Esophagus muscularis mucosa (tissue), 4 donors: ENCODE measurements at regions not wholly inside any gene's neighbourhood (a gene's known extent, or its start where the extent isn't known, plus 50 kb on each side); places are given as distances from the start of the nearest gene placed in this dataset.

Experiments used
- CTCF ChIP-seq, 3 experiments: fragments of 200-600 bp in 2 of 3; fragments of 450-650 bp in 1 of 3; sonication (generic) in 2 of 3; IDR thresholded peaks; one replicate each; pipeline ENCODE4 v1.5.1; 2017 to 2019; ENCODE audit warnings: antibody characterized with exemption in 3 of 3, mild to moderate bottlenecking in 2 of 3, moderate library complexity in 1 of 3
- EP300 ChIP-seq: sonication (generic); formaldehyde crosslinking; IDR thresholded peaks from one replicate; pipeline ENCODE4 v1.6.1; 2017; ENCODE audit warnings: antibody characterized with exemption
- POLR2A ChIP-seq: fragments of 450-650 bp; IDR thresholded peaks from one replicate; pipeline ENCODE4 v1.6.1; 2017; ENCODE audit warnings: antibody characterized with exemption, moderate library complexity, mild to moderate bottlenecking, low read depth
- POLR2AphosphoS5 ChIP-seq, 2 donors: sonication (generic); formaldehyde crosslinking; IDR thresholded peaks; one replicate each; pipeline ENCODE4 v1.6.1; 2017; ENCODE audit warnings: antibody characterized with exemption in 2 of 2

GRCh38 chr15:62953496-62954045 lies 89.0 kb upstream of the TPM1 start:
- TF ChIP-seq POLR2A: no peak
- TF ChIP-seq EP300: no peak
- TF ChIP-seq CTCF (IDR thresholded peaks at IDR 0.05): no peak
- TF ChIP-seq POLR2AphosphoS5 (IDR thresholded peaks at IDR 0.05): no peak
